ENCODE measurements at regions not wholly inside any gene's neighbourhood (a gene's known extent, or its start where the extent isn't known, plus 50 kb on each side); places are given as distances from the start of the nearest gene placed in this dataset.

DNA sequence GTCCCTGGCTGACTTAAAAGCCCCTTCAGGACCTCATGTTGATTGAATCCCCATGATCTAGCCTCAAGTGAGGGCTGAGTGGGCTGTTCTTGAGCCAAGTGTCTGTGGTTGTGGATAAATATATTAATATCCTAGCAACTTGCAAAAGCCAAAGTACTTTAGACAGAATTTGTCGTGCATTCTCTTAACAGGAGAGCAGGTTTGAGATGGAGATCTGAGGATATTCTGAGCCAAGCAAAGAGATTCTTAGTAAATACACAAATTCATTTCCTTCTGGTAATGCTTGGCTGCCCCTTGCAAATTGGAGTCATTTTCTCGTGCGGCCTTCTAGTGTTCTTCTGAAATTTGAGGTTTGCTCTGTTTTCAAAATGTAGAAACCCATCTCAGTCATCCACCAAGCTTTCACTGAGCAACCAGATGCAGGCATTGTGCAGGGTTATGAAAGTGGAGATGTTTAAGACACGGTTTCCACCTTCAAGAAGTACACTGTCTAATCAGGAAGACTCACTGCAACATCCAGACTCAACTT lies 242.1 kb upstream of the JUN start:
- peak; percentile 60 for DNase-seq (ENCODE audit: low spot score)
- TF ChIP-seq, protein P1, sequence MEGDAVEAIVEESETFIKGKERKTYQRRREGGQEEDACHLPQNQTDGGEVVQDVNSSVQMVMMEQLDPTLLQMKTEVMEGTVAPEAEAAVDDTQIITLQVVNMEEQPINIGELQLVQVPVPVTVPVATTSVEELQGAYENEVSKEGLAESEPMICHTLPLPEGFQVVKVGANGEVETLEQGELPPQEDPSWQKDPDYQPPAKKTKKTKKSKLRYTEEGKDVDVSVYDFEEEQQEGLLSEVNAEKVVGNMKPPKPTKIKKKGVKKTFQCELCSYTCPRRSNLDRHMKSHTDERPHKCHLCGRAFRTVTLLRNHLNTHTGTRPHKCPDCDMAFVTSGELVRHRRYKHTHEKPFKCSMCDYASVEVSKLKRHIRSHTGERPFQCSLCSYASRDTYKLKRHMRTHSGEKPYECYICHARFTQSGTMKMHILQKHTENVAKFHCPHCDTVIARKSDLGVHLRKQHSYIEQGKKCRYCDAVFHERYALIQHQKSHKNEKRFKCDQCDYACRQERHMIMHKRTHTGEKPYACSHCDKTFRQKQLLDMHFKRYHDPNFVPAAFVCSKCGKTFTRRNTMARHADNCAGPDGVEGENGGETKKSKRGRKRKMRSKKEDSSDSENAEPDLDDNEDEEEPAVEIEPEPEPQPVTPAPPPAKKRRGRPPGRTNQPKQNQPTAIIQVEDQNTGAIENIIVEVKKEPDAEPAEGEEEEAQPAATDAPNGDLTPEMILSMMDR (IDR thresholded peaks at IDR 0.05; ENCODE audit: extremely low read depth, insufficient read depth, missing control alignments), result no peak
- in situ Hi-C loops (cut with MboI; ENCODE audit: low pct_unique_long_range_greater_than_20kb, low sequenced_read_pairs, unreplicated experiment), result no loop called here

DNA sequence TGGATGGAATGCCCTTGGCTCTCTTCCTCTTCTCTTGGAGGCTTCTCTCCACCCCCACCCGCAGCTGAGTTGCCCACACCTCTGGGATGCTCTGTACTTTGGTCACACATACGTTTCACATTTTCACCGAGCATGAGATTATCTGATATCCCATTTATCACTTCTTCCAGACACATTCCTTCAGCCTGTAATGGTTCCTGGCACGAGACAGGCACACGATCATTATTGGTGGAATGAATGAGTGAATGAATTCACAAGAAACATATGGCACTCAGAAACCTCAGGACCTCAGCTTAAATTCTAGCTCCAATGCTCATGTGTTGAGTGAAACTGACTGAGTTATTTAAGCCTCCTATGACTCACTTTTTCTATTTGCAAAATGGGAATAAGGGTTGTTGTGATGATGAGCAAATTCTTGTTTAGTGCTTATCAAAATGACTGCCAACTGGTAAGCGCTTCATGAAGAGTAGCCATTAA lies 242.7 kb upstream of the JUN start:
- in situ Hi-C loops (cut with MboI; ENCODE audit: low pct_unique_long_range_greater_than_20kb, low sequenced_read_pairs, unreplicated experiment), result no loop called here
- TF ChIP-seq, protein P1 (IDR thresholded peaks at IDR 0.05; ENCODE audit: extremely low read depth, insufficient read depth, missing control alignments), result no peak
- DNase-seq (ENCODE audit: low spot score), result no peak

DNA sequence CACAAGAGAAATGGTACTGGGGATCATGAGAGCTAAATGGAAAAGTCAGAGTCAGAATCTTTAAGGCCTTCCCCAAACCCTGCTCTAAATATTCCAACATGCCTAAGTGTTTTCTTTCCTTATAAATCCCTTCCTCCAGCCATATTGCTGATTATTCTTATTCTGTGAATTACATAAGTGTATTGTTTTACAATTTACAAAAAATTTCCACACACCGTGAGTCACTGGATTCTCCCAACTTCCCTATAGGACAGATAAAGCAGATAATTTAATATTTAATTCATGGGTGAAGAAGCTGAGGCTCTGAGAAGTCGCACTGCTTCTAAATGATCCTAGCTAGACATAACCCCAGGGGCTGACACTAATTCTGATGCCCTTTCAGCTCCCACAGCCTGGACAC lies 243.3 kb upstream of the JUN start:
- TF ChIP-seq, protein P1 (IDR thresholded peaks at IDR 0.05; ENCODE audit: extremely low read depth, insufficient read depth, missing control alignments), result no peak
- in situ Hi-C loops (cut with MboI; ENCODE audit: low pct_unique_long_range_greater_than_20kb, low sequenced_read_pairs, unreplicated experiment), result no loop called here
- no peak for DNase-seq (ENCODE audit: low spot score)

DNA sequence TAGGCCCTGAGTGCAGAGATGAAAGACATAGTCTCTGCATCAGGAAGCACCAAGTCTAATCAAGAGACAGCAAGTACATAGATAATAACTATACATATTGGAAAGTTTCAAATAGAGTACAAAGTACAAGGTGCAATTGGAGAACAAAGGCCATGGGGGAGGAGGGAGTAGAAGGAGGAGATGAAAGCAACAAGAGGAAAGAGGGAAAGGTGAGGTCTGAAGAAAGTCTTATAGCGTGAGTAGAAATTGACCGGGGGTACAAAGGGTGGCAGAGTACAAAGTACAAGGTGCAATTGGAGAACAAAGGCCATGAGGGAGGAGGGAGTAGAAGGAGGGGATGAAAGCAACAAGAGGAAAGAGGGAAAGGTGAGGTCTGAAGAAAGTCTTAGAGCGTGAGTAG lies 244.2 kb upstream of the JUN start:
- no peak for DNase-seq (ENCODE audit: low spot score)
- TF ChIP-seq, protein P1 (IDR thresholded peaks at IDR 0.05; ENCODE audit: extremely low read depth, insufficient read depth, missing control alignments), result no peak
- in situ Hi-C loops (cut with MboI; ENCODE audit: low pct_unique_long_range_greater_than_20kb, low sequenced_read_pairs, unreplicated experiment), result no loop called here

DNA sequence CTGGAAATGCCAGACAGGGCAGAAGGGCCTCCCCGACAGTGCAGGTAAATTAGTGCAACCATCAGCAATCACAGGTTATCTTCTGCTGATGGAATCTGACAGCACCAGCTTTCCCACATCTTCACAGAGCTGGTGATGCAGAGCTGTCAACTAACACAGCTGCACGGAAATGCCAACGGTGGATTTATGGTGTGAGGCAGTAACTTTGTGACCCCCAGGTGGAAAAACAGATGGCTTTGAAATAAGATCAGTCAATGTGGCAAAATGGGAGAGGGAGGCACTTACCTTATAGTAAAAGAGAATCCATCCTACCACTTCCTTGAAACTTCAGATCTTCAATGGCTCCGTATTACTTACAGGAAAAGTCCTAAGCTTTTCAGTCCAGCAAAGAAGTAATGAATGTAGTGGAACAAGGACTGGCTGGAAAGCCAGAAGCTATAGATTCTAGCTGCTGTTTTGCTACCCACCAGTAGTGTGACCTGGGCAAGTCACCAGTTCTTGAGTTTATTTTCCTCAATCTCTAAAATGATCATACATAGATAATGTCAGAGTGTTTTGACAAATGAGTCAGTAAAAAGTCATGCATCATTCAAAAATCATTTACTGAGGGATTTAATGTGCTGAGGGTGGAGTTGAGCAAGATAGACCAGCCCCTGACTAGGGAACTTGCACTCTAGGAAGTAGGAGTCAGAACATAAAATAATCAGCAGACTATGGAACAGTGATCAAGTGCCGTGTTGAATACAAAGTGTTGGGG lies 245.7 kb upstream of the JUN start:
- TF ChIP-seq, protein P1 (IDR thresholded peaks at IDR 0.05; ENCODE audit: extremely low read depth, insufficient read depth, missing control alignments), result no peak
- in situ Hi-C loops (cut with MboI; ENCODE audit: low pct_unique_long_range_greater_than_20kb, low sequenced_read_pairs, unreplicated experiment), result no loop called here
- no peak for DNase-seq (ENCODE audit: low spot score)

DNA sequence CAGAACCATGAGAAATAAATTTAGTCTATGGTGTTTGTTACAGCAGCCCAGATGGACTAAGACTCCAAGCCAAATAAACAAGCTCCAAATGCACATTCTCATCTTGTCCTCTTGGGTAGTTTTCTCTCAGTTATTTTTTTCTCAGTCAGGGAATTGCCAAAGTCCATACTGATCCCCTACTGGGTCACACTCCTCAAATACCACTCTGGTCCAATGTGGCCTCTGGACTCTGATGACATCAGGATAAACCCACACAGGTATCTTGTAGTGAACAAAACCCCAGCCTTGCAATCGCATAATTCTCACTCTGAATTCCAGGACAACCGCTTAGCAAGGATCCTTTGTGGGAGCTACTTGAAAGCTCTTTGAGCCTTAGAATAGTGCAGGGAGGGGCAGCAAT lies 248.4 kb upstream of the JUN start:
- TF ChIP-seq, protein P1 (IDR thresholded peaks at IDR 0.05; ENCODE audit: extremely low read depth, insufficient read depth, missing control alignments), result no peak

More for the DNA sequence above, 248.4 kb upstream of the JUN start:
- in situ Hi-C loops (cut with MboI; ENCODE audit: low pct_unique_long_range_greater_than_20kb, low sequenced_read_pairs, unreplicated experiment), result no loop called here
- DNase-seq (ENCODE audit: low spot score), result no peak
